ENCODE measurements at regions not wholly inside any gene's neighbourhood (a gene's known extent, or its start where the extent isn't known, plus 50 kb on each side); places are given as distances from the start of the nearest gene placed in this dataset.

DNA sequence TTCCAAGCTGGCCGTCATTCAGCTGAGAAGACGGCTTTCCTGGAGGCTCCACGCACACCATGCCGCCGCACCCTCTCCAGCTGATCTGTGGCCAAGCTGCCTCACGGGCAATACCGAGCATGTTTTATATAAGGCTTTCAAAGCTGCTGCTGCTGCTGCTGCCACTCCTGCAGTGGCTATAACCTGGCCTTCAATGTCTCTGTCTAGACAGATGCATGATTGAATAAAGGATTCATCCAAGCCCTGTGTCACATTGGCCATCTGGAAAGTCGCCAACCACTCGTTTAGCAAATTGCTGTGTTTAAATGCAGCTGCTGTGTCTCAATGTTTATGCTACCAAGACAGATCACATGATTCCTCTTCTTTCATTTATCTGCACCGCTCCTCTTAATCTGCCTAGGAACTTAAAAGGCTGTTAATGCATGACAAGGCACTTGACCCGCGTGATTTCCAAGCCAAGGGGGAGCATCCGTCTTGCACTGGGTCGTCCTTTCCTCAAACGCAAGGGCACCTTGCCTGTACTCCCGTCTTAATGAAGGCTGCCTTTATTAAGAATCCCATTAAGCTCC lies 114.3 kb downstream of the TEX26 start:
- Mint-ChIP-seq H3K4me3 (no peak overlapping the region), H3K27ac (no peak overlapping the region), H3K27me3 (peaks cover 24% of the 10 kb centered on the region), H3K4me1 (ENCODE audit: low read depth) (peaks cover 35% of the 10 kb centered on the region), H3K9me3 (no peaks in the 10 kb centered on the region), H3K36me3 (ENCODE audit: low read depth) (no peaks in the 10 kb centered on the region)
- DNase-seq (no peak), ATAC-seq (no peak)
- intact Hi-C loops (cut with micrococcal nuclease), result loop anchor here (5.0 kb wide), 1 partner anchor 86 kb away; no protein-coding TSS in a partner anchor
- POLR2A ChIA-PET, result interaction anchor here (0.6 to 1.3 kb wide), 2 partner anchors 20 to 75 kb away, joined by 3 to 4 read pairs; no protein-coding TSS in a partner anchor
- CTCF ChIA-PET, result interaction anchor here (1.2 to 4.2 kb wide), 4 partner anchors 20 to 181 kb away, joined by 3 to 24 read pairs (median 12); no protein-coding TSS in a partner anchor
- TF ChIP-seq, protein P1, sequence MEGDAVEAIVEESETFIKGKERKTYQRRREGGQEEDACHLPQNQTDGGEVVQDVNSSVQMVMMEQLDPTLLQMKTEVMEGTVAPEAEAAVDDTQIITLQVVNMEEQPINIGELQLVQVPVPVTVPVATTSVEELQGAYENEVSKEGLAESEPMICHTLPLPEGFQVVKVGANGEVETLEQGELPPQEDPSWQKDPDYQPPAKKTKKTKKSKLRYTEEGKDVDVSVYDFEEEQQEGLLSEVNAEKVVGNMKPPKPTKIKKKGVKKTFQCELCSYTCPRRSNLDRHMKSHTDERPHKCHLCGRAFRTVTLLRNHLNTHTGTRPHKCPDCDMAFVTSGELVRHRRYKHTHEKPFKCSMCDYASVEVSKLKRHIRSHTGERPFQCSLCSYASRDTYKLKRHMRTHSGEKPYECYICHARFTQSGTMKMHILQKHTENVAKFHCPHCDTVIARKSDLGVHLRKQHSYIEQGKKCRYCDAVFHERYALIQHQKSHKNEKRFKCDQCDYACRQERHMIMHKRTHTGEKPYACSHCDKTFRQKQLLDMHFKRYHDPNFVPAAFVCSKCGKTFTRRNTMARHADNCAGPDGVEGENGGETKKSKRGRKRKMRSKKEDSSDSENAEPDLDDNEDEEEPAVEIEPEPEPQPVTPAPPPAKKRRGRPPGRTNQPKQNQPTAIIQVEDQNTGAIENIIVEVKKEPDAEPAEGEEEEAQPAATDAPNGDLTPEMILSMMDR (IDR thresholded peaks at IDR 0.05), result no peak

DNA sequence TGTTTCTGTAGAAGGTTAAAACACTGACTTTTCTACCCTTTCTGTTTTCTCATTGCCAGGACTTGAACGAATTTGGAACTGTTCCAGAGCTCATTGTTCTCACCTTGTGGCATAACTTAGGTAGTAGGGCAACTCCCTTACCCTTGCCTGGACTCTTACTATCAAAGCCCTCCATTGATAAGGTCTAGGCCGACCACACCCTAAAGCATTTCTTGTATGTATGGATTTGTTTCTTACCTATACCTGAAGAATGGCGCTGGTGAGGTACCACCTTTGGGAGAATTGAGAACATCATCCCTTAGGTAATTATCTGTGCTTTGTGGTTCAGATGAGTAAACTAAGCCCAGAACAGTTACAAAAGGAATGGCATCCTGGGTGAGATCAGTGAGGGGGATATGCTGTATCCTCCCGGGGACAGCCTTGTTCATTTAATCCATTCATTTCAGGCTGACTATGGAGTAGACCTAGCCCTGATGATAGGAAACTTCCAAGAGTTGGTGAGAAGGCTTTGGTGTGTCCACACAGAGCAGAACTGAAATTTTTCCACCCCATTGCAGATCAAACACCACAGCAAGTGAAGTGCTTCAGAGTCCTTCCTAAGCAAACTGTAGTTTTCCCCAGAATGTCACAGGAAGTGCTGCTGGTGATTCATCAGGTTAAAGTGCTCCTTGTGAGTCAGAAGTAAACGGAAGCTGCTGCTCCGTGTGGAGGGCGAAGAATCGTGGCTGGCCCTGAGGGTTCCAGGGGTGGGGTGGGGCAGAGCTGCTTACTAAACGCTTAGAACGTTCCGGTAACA lies 113.0 kb downstream of the TEX26 start:
- Mint-ChIP-seq H3K27ac (peak overlapping the region; percentile 87), H3K27me3 (peaks cover 17% of the 10 kb centered on the region), H3K4me1 (ENCODE audit: low read depth) (peaks cover 35% of the 10 kb centered on the region), H3K4me3 (peak overlapping the region; percentile 2), H3K36me3 (ENCODE audit: low read depth) (no peaks in the 10 kb centered on the region), H3K9me3 (no peaks in the 10 kb centered on the region)
- peak; percentile 86 for DNase-seq
- intact Hi-C loops (cut with micrococcal nuclease), result loop anchor here (5.0 kb wide), 1 partner anchor 87 kb away; no protein-coding TSS in a partner anchor
- ChIA-PET POLR2A (interaction anchor here (0.8 to 1.6 kb wide), 2 partner anchors 28 to 305 kb away, joined by 4 read pairs; no protein-coding TSS in a partner anchor), CTCF (interaction anchor here (0.7 to 4.2 kb wide), 34 partner anchors 11 to 615 kb away, joined by 3 to 24 read pairs (median 4); partner anchors contain the start of gene HSPH1)
- TF ChIP-seq, protein P1 (IDR thresholded peaks at IDR 0.05), result no peak
- ATAC-seq, result peak; percentile 84

DNA sequence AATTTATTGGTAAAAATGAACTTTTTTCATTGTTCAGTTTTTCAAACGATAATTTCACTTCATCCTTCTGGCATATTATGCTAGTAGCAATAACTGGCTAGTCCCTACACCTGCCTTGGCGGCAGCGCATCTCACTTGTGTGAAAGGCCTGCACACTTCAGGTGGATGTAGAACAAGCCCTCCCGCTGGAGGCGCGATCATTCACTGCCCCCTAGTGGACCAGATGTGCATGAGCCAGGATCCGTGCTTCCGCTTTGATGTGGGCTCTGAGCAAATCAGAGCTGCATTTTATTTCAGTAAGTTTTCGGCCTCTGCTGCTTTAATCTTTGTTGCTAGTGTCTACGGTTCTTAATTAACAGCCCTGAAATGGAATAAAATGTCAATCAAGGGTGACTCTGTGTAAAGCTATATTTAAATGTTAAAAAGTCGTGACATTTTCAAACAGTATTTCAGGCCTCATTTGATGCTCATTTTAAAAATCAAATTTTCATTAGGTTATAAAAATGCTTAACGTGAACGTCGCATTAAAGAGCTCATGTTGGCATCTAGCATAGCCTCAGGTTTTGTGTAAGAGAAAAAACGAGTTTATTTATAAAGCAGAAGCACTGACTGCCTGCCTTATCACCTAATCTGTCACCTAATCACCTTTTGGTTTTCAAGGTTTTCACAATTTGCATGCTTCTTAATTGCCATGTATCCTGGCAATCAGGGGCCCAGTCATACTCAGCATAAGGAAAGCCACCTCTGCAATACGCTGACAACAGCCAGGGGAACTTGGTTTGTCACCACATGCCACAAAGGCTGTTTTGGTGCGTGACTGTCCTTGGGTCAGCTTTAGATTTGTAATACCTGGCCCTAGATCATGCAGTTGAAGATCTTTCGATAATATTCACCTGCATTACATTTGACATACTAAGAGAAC lies 112.2 kb downstream of the TEX26 start:
- ChIA-PET CTCF (interaction anchor here (0.6 to 4.2 kb wide), 52 partner anchors 9 to 614 kb away, joined by 3 to 24 read pairs (median 4); partner anchors contain the start of gene HSPH1), POLR2A (interaction anchor here (0.8 to 1.6 kb wide), 3 partner anchors 29 to 578 kb away, joined by 3 to 4 read pairs (median 4); no protein-coding TSS in a partner anchor)
- peak overlapping the region; percentile 87 for H3K27ac Mint-ChIP-seq
- peak; percentile 89 for DNase-seq
- no peak overlapping the region for H3K4me3 Mint-ChIP-seq
- peaks cover 42% of the 10 kb centered on the region for H3K4me1 Mint-ChIP-seq (ENCODE audit: low read depth)
- no peaks in the 10 kb centered on the region for H3K36me3 Mint-ChIP-seq (ENCODE audit: low read depth)
- H3K27me3 Mint-ChIP-seq, result peaks cover 17% of the 10 kb centered on the region
- H3K9me3 Mint-ChIP-seq, result no peaks in the 10 kb centered on the region
- intact Hi-C loops (cut with micrococcal nuclease), result loop anchor here (5.0 kb wide), 2 partner anchors 62 to 88 kb away; no protein-coding TSS in a partner anchor
- TF ChIP-seq, protein P1 (IDR thresholded peaks at IDR 0.05), result peak; percentile 91
- peak; percentile 71 for ATAC-seq

DNA sequence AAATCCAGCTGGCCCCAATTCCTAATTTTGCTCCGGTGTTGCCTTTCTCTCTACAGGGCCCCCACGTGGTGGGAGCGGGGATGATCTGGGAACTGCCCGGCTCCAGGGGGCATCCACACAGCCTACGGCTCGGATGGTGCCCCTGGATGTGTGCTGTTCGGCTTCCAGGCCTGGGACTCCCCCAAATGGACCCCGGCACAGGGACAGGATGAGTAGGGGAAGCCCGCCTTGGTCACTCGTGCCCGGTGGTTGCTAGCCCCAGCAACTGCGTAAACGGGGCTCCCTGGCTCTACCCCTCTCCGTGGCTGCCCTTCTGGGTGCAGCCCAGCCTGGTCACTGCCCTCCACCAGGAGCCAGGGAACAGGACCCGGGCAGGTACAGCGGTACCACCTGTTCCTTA lies 111.5 kb downstream of the TEX26 start:
- ATAC-seq (no peak), DNase-seq (no peak)
- Mint-ChIP-seq H3K4me3 (no peak overlapping the region), H3K9me3 (no peaks in the 10 kb centered on the region), H3K4me1 (ENCODE audit: low read depth) (peaks cover 48% of the 10 kb centered on the region), H3K27me3 (peaks cover 17% of the 10 kb centered on the region), H3K36me3 (ENCODE audit: low read depth) (no peaks in the 10 kb centered on the region), H3K27ac (no peak overlapping the region)
- ChIA-PET CTCF (interaction anchor here (0.9 to 4.2 kb wide), 21 partner anchors 12 to 613 kb away, joined by 3 to 24 read pairs (median 3); no protein-coding TSS in a partner anchor), POLR2A (interaction anchor here (0.8 to 1.6 kb wide), 2 partner anchors 30 to 578 kb away, joined by 3 to 4 read pairs; no protein-coding TSS in a partner anchor)
- intact Hi-C loops (cut with micrococcal nuclease), result loop anchor here (5.0 kb wide), 1 partner anchor 62 kb away; no protein-coding TSS in a partner anchor
- TF ChIP-seq, protein P1 (IDR thresholded peaks at IDR 0.05), result no peak
